ENCODE measurements at regions not wholly inside any gene's neighbourhood (a gene's known extent, or its start where the extent isn't known, plus 50 kb on each side); places are given as distances from the start of the nearest gene placed in this dataset.
"Not testable (repeated sequence)": the region's sequence is repeated elsewhere in the genome, so short reads cannot be mapped to it uniquely, and the experiment has no call there.

DNA sequence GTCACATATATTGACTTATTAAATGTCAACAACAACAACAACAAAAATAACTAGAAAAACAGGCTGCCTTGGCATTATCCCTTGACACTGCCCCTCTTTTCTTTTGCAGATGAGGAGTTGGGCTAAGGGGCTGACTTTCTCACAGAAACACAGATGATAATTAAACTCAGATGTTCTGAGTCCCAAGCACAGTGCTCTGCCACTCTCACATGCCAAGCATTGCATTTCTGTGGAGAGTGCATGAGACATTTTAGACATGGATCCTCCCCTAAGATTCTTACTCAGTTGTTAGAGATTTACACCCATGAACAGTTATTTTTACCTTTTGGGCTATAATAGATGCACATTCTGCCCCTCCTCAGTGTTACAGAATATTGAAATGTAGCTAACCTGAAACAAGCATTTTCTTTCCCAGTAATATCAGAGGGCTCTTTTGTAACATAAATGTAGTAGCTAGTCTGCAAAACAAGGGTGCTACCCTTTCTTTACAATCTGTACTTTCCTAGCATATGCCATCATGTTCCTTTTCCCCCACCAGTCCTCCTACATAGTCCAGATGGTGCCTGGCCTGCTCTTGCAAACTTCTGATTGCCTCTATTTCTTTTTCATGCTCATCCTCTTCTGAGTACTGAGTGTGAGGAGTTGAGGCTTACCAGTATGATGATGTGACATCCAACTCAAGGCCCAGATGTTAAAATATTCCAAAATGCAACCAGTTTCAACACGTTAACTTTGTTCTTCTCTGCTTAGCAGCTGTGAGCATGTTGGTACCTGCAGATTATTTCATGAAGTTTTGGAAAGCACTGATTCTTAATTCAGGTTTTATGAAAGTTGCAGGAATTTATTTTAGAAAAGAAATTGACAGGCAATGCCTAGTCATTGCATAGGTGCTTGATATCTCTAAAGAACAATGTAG, 125.0 kb upstream of the ATP2B1 start:
- DNase-seq: no peak

DNA sequence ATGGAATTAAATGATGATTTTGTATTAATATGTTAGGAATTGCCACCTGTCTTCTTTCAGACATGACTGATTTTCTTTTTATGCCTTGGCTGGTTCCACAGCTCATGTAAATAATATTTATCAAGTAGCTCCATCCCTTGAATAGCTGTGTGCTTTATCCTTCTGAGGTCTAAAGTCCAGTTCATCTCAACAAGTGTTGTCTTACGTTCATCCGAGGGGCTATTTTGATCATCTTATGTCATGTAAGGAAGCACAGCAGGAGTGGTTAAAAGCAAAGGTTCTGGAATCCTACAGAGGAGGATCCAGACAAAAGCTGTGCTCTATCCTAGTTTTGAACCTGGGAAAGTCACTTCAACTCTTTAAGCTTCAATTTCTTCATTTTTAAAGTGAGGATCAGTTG, 123.7 kb upstream of the ATP2B1 start:
- DNase-seq: no peak

DNA sequence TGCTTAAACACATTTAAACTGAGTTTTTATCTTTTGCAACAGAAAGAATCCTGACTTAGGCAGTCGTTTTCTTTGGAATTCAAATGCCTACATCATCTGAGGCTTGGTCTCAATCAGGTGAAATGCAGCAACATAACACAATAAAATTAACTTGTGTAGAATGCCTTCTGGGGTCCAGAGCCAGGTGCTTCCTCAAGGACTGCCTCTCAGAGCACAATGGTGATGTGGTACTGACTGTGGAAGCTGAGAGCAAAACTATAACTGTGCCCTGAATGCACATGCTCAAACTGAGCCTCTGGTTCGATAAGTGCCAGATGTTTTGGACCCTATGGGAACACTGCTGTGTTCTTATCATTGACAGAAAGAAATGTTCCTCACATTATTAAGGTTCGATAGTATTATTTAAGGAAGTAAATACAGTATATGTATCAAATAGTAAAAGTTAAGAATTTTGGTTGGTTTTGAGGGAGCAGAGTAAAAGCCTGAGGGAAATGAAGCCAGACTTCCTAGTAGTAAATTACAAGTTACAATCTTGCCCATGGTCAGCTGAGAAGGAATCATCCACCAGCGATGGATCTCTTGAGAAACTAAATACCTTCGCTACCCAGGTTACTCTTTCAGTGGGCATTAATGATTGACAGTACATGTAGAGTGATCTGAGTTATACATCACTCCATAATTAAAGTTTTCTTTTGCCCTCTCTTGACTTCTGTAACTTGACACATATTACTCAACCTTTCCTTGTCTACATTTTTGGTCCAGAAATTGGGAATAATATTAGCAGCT, 122.9 kb upstream of the ATP2B1 start:
- no peak for DNase-seq

DNA sequence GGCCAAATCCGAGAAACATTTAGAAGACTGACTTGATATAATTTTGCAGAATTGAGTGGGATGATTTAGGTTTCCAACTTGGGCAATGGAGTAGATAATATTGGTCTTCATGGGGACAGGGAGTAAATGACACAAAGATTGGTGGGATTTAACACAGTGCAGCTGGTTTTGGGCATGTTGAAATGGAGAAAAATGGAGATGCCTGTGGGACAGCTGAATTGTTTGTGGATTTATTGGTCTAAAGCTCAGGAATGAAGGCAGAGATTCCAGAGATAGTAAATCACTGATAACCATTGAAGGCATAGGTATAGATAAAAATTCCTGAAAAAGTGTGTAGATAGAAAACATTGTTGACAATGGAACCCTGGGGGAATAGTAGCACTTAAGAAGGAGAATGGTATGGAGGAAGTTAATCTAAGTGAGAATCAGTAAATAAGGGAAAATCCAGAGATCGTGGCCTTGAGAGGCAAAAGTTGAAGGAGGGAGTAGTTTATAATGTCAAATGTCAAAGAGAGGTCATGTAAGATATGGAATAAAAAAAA, 120.9 kb upstream of the ATP2B1 start:
- DNase-seq: no peak

DNA sequence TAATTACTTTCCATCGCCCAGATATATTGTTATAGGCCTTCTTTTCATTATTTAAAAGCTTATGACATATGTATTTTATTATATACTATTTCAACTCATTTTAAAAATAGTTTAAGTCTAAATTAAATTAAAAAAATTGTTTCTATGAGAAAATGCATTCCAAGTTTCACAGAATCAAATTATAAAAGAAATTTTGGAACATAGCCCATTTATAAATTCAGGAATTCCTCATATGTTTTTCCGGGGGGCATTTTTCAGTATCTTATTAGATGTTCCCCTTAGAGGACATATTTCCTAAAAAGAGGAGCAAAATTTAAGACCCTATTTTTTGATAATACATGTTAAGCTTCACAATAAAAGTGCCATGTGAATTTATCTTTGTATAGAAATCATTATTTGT, 119.9 kb upstream of the ATP2B1 start:
- DNase-seq: no peak

DNA sequence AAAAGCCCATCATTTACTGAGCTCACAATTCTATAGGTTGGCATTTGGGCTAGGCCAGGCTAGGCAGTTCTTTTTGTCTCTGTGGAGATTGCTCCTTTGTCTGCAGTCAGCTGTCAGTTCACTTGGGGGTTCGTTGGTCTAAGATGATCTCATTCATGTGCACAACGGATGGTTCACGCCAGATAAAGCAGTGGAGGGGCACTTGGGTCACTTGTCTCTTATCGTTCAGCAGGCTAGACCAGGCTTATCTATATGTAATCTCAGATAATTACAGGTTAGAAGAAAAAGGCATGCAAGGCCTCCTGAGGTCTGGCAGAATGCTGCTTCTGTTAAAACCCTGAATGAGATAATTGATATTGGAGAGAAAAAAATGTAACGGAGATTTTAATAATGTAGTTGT, 119.0 kb upstream of the ATP2B1 start:
- DNase-seq: peak; percentile 38

DNA sequence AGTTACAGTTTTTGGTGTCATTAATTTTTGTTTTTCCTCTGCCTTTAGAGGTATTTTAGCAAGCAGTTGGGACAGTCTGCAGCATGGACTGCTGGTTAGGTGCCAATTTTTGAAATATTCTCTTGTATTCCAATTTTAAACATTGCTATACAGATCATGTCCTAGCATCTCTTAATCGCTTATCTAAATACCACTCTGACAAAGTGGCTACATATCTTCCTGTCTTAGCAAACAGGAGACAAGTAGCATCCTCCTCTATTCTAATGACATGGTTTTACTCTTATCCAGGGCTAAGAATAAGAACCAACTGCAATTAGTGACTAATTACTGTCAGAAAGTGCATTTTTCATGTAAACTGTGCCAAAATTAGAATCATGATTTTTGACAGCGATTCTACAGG, 117.8 kb upstream of the ATP2B1 start:
- no peak for DNase-seq

DNA sequence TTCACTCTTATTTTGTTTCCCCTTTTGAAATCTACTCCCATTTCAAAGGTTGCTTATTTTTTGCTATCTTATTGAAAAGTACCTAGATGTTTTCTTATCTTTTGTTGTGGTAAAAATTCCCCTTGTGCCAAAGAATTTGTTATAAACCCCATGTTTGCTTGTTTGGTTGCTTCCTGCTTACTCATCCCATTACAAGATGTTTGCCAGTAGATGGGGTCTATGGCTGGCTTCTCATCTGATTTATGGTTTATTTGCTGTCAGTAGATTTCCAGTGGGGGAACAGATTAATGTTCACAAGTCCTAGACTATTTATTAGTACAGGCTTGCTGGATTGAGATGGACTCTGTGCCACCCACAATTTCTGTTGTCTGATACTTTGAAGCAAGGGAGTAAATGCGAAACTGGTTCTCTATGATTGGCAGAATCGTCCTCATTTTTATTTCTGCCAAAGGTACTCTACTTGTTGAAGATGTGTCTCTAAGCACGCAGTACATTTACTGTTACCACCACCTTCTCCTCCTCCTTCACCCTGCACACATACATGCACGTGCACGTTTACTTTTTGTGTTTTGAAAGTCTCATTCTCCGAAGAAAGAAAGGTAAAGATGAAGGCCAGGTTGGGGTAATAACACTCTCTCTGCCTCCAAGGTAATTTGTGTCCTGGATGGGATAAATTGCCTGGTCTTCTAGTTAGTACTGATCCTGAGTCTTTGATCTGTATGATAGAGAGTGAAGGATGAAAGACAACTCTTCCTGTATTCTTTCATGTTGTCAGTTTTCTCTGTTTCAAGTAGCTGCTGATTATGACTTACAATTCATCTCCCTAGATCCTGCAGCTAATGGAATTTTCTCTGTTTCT, 117.2 kb upstream of the ATP2B1 start:
- DNase-seq: no peak

DNA sequence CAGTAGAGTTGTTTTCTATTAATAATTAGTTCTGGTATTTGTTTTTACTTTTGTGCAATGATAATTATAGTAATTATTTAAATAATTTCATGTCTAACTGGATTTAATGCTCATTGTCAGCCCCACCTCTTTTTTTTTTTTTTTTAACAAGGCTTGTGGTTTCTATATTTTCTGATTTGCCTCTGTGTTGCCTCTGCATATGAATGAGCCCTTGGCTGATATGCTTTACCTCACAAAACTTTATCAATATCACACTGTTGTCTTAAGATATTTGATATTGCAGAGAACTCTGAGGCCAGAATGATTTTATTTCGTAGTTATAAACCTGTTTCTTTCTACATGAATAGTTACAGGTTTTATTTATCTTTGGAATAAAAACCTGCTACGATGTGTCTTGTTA, 116.2 kb upstream of the ATP2B1 start:
- DNase-seq: no peak

DNA sequence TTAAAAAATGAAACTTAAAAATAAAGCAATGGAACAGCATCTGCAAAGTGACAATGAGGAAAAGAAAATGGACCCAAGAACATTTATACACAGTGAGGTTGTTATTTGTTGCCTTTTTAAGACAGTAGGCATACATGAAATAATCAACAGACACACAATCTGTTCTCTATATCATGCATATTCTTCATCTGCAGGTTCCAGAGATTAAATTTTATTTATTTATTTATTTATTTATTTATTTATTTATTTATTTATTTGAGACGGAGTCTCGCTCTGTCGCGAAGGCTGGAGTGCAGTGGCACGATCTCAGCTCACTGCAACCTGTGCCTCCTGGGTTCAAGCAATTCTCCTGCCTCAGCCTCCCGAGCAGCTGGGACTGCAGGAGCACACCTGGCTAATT, 114.4 kb upstream of the ATP2B1 start:
- not testable (repeated sequence) for DNase-seq

DNA sequence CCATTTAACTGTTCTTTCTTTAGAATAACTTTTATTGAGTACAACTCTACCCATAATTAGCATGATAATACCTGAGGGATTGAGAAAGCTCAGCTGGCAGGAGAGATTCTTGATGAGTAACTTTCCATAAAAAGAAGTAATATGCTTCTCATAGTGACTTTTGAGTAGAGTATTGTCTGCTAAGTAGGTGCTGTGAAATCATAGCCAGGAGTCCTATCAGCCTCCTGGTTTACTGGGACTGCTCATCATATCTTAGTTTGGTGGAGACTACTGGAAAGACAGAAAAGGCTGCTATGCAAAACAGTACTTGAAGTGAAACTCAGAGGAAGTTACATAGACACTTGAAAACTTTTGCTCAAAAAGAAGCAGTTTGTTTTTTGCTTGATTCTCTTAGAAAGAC, 113.3 kb upstream of the ATP2B1 start:
- DNase-seq: no peak

DNA sequence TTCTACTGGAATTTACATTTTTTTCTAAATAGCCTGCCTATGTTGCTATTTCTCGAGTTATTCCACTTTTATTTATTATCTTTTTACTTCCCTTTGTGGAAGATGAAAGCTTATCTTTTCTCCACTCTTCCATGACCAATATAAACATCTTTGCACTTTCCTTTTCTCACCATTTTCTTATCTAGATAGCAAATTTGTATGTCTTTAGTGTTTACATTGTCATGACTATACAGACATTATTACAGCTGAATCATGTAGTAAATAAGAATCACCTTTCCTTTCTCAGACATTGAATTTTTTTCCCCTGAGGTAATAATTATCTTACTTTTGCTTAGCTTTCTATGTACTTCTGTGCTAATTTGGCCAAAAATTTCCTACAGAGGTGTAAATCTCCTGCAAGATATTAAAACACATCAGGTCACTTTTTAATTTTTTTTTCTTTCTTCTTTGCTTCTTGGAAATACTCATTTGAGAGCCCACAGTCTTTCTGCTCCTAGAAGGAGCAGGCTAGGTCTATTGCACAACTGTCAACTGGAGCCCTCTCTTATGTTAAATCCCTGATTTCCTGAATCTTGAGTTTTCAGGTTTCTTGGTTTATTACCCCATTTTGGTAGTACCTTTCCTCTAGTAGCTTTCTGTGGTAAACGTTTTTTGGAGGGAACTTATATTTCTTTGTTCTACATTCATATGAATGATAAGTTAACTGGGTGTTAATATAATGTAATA, 109.0 kb upstream of the ATP2B1 start:
- DNase-seq: no peak

DNA sequence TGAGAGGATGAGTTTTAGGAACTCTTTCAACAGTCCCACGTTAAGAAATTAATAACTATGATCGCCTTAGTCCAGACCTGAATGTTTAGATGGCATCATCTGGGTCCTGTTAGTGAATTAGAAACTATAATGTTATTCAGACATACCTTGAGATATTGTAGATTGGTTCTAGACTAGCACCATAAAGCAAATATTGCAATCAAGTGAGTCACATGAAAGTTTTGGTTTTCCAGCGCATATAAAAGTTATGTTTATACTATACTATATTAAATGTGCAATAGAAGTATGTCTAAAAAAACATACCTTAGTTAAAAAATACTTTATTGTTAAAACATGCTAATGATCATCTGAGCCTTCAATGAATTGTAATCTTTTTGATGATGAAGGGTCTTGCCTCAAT, 106.6 kb upstream of the ATP2B1 start:
- DNase-seq: no peak

DNA sequence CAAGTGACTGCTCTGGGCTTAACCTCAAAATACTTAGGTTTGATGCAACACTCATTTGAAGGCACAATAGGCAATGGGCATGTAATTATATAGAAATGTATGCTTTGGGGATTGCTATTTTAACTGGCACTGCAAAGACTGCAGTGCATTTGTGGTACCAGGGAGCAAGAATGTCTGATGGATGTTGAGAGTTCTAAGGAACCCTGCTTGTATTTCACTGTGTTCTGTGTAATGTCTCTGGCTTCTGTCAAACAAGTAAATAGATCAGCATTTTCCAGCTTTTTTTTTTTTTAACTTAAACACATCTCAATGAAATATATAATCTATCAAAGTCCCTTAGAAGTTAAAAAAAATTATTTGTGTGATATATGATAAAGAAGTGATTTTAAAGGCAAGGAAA, 94.8 kb upstream of the ATP2B1 start:
- no peak for DNase-seq

DNA sequence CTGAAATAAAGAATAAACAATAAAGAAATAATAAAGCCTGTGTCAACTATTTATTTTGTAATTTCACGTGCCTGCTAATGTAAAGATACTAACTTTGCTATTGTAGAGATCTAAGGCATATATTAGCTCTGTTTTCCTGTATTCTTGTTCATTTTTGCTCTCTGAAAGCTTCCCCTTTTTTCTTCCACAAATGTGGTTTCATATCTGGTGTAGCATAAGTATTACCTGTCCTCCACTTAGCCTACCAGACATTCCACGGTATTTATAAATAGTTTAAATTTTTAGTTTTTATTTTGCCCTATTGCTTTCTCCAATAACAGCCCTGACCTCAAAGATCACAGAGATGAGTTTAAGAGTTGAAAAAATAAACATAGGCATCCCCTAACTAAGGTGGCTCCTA, 92.6 kb upstream of the ATP2B1 start:
- DNase-seq: no peak

DNA sequence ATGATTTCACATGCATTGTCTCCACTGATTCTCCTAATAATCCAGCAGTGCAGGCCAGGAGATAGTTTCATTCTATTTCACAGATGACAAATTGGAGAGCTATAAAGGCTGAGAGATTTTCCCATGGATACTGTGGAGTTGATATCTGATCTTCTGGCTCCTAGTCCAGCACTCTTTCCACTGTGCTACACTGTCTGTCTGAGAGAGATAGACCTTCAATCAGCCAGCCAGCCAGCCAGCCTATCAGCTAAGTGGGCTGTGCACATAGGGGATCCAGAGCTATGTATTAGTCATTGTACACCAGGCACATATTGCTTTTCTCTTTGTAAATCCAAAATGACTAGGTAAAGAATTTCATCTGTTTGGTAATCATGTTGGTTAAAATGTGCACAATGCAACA, 91.8 kb upstream of the ATP2B1 start:
- DNase-seq: no peak

DNA sequence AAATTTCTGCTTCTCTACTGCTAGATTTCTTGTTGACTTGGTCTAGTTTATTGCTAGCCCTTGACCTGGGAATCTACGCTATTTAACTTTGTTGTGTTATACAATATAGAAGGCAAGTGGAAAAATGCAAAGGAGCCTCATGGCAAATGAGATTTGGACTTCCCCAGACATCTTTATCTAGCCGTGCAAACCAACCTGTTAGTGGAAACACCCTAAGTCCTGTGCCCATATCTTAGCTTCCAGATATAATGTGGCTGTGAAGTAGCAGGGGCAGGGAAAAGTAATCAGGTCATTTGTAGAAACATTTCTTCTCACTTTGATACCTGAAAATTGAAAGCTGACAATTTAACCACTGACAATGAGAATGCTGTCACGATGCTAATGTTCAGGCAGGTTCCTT, 90.7 kb upstream of the ATP2B1 start:
- no peak for DNase-seq

DNA sequence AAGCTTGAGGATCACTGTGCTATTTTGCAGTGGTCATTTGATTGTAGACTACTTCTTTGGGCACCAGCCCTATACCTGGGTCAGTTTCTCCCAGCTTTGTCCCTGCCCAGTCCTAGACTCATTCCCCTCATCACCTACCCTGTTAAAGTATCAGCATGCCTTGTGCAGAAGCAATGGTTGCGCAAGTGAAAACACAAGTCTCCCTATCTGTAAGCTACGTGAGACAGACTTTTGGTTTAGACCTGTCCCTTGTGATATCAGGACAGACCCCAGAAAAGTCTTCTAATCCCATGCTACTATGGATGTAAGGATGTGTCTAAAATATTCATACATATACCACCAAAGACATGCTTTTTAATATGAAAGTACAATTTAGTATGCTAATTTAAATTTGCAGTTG, 88.8 kb upstream of the ATP2B1 start:
- no peak for DNase-seq

DNA sequence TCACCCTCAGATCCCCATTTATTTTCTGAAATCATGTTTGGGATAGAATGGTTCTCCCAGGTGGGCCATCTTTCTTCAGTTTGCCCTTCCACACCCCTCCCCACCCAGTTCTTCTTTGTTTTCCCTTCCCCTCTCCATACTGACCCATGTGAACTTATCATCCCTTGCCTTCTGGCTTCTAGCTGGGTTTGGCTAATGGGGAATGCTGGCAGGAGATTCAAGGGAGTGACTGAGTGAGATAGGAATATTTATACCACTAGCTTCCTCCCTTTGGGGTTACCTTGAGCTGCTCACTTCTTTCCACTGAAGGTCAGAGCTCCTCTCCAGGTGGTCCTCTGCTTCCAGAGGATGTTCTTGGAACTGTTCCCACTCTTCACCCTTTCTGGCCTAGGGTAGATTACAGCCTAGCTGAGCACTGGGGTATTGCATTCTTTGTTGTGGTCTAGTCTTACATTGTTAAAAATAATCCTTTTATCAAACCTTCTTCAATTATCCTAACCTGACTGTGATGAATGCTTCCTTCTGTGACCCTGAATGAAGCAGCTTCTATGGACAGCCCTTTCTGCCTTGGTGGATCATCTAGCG, 88.3 kb upstream of the ATP2B1 start:
- DNase-seq: no peak

DNA sequence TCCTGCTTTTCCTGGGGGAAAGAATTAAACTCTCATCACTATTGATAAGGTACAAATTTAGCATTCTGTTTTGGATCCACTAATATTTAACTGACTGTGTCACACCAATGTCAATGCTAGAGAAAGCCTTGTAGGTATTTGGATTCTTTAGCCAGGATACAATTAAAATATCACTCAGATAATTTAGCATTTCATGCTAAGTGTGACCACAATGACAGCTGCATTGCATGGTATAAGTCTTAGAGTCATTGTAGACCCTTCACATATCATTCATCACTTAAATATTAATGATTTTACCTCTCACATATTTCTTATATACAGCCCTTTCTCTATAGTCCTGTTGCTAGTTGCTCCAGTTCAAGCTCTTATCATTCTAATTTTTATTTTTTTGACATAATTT, 85.3 kb upstream of the ATP2B1 start:
- no peak for DNase-seq

DNA sequence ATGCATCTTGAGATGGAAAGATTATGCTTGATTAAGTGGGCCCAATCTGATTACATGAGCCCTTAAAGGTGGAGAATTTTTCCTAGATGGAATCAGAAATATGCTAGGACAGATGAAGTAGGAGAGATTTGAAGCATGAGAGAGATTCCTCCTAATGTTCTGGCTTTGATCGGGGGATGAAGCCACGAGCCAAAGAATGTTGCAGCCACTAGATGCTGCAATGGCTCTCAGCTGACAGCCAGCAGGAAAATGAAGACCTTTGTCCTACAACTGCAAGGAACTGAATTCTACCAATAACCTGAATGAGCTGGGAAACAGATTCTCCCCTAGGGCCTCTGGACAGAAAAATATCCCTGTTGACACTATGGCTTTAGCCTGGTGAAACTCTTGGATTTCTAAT, 82.6 kb upstream of the ATP2B1 start:
- DNase-seq: no peak

DNA sequence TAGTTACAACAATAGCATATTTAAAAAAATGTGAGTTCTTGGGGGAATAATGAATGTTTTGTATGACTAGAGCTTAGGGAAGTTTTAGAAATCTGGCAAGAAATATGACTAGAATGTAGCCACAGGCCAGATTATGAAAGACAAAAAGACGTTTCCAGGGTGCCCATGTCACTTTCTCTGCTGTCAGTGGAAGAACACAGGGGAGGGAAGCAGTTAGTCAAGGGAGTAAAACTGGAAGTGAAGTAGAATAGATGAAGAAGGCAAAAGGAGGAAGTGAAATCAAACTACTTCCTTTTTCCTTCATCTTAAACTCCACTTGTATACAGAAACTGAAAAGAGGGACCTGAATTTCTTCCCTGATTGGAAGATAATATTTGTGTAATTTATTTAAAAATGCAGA, 81.2 kb upstream of the ATP2B1 start:
- DNase-seq: no peak

All from eye (tissue), 1 donor.